NCI-H2171 treated with DMSO at 0.1 percent for 48 hours (cell line): ENCODE measurements at regions not wholly inside any gene's neighbourhood (a gene's known extent, or its start where the extent isn't known, plus 50 kb on each side); places are given as distances from the start of the nearest gene placed in this dataset.
"Not testable (repeated sequence)": the region's sequence is repeated elsewhere in the genome, so short reads cannot be mapped to it uniquely, and the experiment has no call there.

ENCODE experiments used
- DNase-seq: peaks from one replicate; lab custom pipeline; 2025; lab: John Stamatoyannopoulos, UW

- DNase-seq = no peak
Measured at GRCh38 chr1:172717722-172718465, 59.0 kb downstream of the FASLG start.

DNA sequence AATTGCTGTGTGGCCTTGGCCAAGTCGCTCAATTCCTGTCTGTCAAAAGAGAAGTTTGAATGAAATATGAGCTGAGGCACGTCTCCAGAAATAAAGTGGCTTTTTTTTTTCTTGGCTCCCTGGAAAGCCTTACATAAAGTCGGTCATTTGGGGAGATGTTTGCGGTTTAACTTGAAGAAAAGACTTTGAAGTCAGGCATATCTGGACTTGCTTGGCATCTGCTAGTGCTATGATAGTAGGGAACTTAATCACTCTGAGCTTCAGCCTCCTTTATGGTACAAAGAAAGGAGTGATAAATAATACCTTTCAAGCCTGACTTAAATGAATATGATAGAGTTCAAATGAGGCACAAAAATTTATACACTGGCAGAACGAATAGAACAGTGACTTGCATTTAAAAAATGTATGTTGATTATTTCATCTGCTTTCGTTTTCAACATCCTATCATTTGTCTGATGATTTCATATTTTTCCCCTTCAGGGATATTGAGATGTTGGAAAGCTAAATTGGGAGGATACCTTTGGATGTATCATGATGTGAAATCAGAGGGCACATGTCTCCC lies 60.2 kb downstream of the FASLG start:
- DNase-seq = no peak

DNA sequence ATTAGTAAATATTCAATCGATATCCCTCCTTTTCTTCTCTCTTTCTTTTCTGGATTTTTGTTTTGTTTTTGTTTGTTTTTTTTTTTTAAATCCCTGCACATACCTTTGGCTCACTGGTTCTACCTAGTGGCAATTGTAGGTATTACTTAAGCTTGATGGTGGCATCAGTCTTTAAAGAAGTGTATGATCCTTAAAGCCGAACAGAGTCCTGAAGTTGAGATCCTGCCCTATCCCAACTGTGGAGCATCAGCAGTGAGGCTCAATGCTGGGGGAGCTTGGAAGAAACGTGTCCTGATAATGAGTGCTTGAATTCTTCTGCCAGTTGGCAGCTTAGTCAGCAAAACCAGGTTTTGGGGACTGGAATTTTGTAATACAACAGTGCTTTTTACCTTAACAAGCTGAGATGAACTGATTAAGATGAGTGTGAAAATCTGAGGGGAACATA lies 60.8 kb downstream of the FASLG start:
- peak; percentile 23 for DNase-seq

DNA sequence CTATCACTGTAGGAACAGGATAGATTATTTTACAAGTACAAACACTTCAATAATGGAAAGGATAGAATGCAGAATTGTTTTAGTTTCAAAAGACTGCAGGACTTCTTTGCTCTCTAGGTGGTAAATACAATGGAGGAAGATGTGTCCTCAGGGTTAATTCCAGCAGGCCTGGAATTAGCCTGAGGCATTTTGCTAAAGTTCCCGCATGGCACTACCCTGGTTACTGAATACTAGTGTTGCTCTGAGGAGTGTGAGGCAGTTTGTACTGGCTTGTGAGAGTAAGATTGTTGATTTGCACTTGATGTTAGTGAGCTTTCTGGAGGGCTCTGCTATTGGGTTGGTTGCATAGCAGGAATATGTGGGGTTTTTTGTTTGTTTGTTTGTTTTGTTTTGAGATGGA lies 61.4 kb downstream of the FASLG start:
- no peak for DNase-seq

GRCh38 chr1:172723251-172723650 lies 64.3 kb downstream of the FASLG start:
- no peak for DNase-seq

- no peak for DNase-seq
Measured at GRCh38 chr1:172724232-172724631, 65.3 kb downstream of the FASLG start.

DNA sequence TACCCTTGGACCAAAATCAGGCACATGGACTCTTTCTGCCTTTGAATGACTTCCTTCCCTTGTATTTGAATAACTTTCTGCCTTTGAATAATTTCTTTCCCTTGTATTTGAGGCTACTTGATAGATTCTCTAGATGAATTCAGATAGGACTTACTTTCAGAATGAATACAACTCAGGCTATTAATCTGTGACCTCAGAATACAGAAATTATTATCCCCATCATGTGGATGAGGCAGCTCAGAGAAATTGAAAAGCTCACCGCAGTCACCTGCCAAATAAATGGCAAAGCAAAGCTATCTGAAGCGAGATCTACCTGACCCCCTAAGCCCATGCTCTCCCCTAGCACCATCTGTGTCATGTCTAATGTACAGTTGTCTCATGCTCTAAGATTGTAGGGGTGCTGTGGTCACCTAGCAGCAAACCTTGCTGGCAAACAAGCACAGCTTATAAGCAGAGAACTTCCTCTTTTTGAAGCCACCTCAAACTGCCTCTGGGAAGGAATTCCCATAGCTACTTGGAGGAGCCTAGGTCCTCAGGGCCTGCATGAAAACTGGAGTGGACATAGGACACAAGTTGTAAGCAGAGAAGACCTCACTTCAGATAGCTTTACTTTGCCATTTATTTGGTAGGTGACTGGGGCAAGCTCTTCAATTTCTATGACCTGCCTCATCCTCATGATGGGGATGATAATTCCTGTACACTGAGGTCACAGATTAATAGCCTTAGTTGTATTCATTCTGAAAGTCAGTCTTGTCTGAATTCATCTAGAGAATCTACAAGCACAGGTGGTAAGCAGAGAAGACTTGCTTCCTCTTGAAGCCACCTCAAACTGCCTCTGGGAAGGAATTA lies 66.1 kb downstream of the FASLG start:
- DNase-seq = no peak

DNA sequence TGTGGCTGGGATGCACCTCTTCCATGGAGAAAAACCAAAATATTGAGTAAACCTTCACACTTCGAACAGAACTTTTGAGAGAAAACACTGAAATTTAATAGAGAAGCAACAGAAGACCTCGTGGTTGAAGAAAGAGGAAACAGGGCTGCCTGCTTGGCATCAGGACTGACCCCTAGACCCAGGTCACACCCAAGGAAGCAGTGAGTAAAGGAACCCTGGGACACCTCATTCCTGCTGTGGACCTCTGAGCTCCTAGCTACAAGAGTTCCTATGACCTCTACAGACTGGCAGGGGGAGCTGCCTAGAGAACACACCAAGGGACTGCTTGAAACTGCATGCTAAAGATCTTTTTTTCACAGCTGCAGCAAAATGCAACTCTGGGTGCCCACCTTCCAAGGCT lies 67.8 kb downstream of the FASLG start:
- DNase-seq = no peak

DNA sequence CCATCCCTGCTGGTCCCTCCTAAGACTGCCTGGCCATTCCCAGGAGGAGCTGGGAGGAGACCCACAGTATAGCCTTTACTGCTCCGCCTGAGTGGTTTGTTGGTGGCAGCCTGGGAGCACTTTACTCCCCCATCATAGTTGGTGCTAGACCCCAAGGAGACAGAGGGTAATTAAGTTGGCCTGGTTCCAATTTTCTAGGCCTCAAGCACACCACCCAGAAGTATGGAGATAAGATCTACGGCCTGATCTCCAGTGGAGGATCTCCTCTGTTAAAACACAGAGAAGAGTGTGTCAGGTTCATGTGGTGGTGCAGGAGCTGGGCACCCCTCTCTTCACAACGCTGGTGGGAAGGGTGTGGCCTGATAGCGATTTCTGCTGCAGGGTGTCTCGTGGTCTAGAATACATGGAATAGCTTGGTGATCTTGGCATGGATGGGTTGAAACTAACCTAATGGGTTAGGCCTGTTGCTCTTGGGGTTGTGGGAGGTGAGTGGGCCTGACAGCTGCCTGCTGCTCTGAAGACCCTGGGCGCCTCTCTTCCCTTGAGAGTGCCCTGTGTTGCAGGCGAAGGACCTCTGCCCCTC lies 68.5 kb downstream of the FASLG start:
- DNase-seq = no peak

DNA sequence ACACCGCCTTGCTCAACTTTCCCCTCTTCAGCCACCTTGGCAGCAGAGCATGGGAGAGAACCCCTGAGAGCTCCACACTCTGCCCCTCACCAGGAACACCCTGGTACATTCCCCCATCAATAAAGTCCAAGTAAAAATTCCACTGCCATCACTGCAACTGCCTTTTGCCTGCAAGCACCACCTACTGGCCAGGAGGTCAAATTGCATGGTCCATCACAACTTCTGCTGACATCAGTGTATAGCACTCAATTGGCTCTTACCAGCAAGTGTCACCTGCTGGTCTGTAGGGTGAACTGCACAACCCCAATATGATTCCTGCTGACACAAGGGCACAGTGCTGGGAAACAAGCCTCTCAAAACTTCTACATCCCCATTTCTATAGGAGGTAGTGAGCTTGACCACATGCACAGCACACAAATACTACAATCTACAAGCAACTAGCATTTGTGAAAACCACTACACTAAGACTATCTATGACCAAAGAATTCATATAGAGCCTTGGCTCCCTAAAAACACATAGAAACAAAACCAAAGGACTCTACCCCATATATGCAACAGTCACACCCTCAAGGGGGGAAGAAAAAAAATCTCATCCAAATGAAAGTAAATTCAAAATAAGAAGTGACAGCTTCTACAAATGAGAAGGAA lies 69.2 kb downstream of the FASLG start:
- peak; percentile 49 for DNase-seq

DNA sequence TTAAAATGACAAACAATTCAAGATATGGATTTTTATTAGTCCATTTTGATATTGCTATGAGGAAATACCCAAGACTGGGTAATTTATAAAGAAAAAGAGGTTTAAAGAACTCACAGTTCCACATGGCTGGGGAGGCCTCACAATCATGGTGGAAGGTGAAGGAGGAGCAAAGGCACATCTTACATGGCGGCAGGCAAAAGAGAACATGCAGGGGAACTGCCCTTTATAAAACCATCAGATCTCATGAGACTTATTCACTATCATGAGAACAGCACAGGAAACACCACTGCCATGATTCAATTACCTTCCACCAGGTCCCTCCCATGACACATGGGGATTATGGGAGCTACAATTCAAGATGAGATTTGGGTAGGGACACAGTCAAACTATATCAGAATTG lies 69.8 kb downstream of the FASLG start:
- not testable (repeated sequence) for DNase-seq

DNA sequence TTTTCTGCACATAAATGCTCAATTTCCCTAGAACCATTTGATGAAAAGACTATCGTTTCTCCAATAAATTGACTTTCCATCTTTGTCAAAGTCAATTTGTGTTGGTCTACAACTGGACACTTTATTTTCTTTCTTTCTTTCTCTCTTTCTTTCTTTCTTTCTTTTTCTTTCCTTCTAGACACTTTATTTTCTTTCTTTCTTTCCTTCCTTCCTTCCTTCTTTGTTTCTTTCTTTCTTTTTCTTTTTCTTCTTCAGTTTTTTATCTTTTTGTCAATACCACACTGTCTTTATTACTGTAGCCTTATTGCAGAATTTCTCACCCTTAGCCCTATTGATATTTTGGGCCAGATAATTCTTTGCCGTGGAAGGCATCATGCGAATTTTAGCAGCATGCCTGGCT lies 73.5 kb downstream of the FASLG start:
- no peak for DNase-seq

DNA sequence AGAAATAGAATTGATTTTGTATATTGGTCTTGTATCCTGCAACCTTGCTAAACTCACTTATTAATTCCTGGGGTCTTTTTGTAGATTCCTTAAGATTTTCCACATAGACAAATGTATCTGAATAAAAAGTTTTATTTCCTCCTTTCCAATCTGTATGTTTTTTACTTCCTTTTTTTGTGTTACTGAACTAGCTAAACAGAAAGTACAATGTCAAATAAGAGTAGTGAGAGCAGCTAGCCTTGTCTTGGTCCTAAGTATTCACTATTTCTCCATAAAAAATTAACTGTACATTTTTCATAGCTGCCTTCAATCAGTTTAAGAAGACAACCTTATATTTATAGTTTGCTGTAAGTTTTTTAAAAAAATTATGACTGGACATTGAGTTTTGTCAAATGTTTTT lies 74.9 kb downstream of the FASLG start:
- no peak for DNase-seq

GRCh38 chr1:172738389-172738788 lies 79.5 kb downstream of the FASLG start:
- no peak for DNase-seq

- DNase-seq = peak; percentile 63
Measured at GRCh38 chr1:172742599-172743500, 83.9 kb downstream of the FASLG start.

DNA sequence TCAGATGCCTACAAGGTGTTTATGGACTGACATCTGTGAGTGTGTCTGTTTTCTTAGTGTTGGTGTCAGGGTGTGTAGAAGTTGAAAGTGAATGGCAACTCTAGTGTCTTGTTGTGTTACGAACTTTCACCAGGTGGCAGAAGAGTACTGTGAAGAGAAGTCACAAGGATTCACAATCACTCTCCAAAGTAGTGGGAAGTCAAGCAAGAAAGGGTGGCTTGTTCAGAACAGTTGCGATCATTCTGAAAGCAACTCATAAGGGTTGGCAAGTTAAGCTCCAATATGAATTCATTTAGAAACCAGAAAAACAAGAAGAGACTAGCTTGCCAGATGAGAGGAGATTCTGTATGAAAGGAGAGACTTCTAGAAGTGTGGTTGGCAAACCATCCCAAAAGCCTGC lies 86.1 kb downstream of the FASLG start:
- DNase-seq = peak; percentile 22

DNA sequence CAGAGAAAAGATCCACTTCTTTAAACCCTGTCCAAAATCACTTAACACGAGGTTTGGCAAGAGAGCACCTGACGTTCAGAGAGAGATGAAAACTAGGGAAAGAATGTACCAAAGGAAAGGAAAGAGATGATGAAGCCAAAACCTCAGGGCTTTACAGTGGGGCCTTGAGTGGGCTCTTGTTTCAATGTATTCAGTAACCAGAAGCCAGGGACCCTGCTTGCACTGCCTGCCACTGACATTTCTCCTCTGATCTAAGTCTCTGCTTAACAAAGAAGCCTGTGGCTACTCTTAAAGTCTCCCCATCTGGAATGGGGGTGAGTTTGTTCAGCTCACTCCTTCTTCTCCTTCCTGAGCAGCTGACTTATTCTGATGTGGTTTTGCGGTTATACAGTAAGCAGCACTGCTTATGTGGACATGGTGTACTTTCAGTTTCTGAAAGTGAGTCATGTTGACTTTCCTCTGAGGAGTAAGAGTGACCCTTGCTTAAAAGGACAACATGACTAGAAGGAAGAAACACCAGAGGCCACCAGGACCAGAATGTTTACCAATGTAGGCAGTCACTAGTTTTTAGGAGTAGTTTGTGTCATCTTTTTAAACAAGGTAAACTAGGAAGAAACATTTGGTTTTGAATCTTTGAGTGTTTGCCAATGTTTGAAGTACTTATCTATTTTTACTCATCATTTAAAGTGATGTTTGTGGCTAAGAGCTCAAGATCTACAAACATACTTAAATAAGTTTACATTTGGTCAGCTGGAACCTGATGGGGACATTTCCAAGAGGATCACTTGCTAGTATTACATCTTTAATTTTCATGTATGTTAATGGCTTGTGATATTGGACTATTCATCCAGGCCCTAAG lies 87.4 kb downstream of the FASLG start:
- DNase-seq = no peak

- no peak for DNase-seq
Measured at GRCh38 chr1:172748201-172748600, 89.3 kb downstream of the FASLG start.

DNA sequence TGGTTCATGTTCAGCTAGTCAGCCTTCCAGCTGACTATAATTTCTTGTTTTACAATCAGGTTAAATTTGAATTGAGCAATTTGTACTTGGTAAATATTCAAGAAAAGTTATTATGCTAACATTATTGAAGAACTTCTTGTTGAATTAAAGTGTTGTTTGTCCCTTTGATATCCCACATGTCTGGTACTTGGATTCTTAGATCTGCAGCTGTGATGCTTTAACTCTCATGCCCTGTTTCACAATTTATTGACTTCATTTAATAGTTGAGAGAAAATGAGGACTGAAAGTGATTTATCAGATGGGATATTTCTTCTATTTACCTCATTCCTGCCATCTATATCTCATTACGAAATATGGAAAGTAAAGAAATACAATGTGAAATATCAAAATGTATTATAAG lies 92.8 kb downstream of the FASLG start:
- DNase-seq = no peak

DNA sequence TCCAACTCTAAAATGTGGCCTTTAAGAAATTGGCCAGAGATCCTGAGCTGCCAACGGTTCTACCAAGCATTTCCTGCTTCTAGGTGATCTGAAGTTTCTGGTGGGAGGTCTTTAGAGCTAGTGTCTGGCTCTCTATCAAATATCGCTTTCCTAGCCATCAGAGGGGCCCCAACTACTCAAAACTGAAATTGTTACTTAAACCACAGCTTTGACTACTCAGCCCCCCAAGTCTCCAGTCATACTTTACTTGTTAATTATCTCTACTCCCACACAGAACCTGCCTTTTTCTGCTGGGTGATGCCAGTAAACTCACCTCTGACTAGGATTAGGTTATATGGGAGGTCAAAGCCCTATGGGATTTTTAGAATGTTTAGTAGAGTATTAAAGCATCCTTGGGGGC lies 95.1 kb downstream of the FASLG start:
- no peak for DNase-seq
